ENCODE measurements at regions not wholly inside any gene's neighbourhood (a gene's known extent, or its start where the extent isn't known, plus 50 kb on each side); places are given as distances from the start of the nearest gene placed in this dataset.

GRCh38 chr2:159856760-159857159 is 58.8 kb upstream of the CD302 start:
- no peaks in the 10 kb centered on the region for H3K79me2 ChIP-seq (ENCODE audit: control insufficient read depth, insufficient read depth, low read length)
- intact Hi-C loops (cut with micrococcal nuclease): no loop called here
- no peaks in the 10 kb centered on the region for H3K9me3 ChIP-seq (ENCODE audit: control extremely low read depth in 1 of 3, control insufficient read depth in 2 of 3, insufficient read depth in 1 of 3, low read length in 2 of 3)
- ChIA-PET CTCF (interaction anchor here (1.6 kb wide), 1 partner anchor 65 kb away, joined by 3 read pairs; no protein-coding TSS in a partner anchor), POLR2A (no interaction called here)
- Mint-ChIP-seq H3K4me3 (no peak overlapping the region), H3K9me3 (ENCODE audit: insufficient read depth) (no peaks in the 10 kb centered on the region), H3K4me1 (peaks cover 3% of the 10 kb centered on the region), H3K27me3 (no peaks in the 10 kb centered on the region), H3K27ac (no peak overlapping the region)
- no peak for DNase-seq
- H2AFZ ChIP-seq (ENCODE audit: insufficient read depth, low read depth, low read length, poor library complexity, severe bottlenecking): no peak overlapping the region
- no peaks in the 10 kb centered on the region for H3K4me1 ChIP-seq (ENCODE audit: control insufficient read depth in 2 of 2, insufficient read depth in 2 of 2, low read length in 2 of 2)
- no peak overlapping the region for H3K4me3 ChIP-seq (ENCODE audit: control extremely low read depth in 1 of 5, extremely low read depth in 1 of 5, insufficient read depth in 1 of 5, low read depth in 2 of 5, low read length in 4 of 5)
- ATAC-seq (ENCODE audit: low read depth): no peak
- H3K27ac ChIP-seq (ENCODE audit: low read length in 2 of 2): no peak overlapping the region
- no peaks in the 10 kb centered on the region for H3K27me3 ChIP-seq (replicated peaks in 1 of 4; ENCODE audit: control extremely low read depth in 1 of 4, control insufficient read depth in 3 of 4, insufficient read depth in 4 of 4, low read length in 3 of 4)
- H4K20me1 ChIP-seq (ENCODE audit: control insufficient read depth, insufficient read depth, low read length, poor library complexity, severe bottlenecking): no peaks in the 10 kb centered on the region
- no peak for TF ChIP-seq EZH2 (IDR thresholded peaks at IDR 0.05; ENCODE audit: borderline replicate concordance, insufficient read depth, low read depth, low read length, poor library complexity, severe bottlenecking)
- H3K9ac ChIP-seq (ENCODE audit: low read length): no peak overlapping the region
- H3K4me2 ChIP-seq (replicated peaks; ENCODE audit: low read depth, low read length, poor library complexity, severe bottlenecking): no peak overlapping the region
- WGBS (ENCODE audit: insufficient coverage): no CpG with 5 or more reads among the region's 2 CpGs
- peaks cover 27 to 51% of the 10 kb centered on the region in 2 experiments for H3K36me3 ChIP-seq (replicated peaks in 1 of 2; ENCODE audit: control extremely low read depth in 1 of 2, control insufficient read depth in 1 of 2, extremely low read depth in 1 of 2, insufficient read depth in 2 of 2, low read length in 1 of 2)

GRCh38 chr2:159855557-159856061 is 57.6 kb upstream of the CD302 start:
- ChIA-PET POLR2A (no interaction called here), CTCF (interaction anchor here (1.6 kb wide), 1 partner anchor 66 kb away, joined by 3 read pairs; no protein-coding TSS in a partner anchor)
- no peak overlapping the region for H2AFZ ChIP-seq (ENCODE audit: insufficient read depth, low read depth, low read length, poor library complexity, severe bottlenecking)
- H4K20me1 ChIP-seq (ENCODE audit: control insufficient read depth, insufficient read depth, low read length, poor library complexity, severe bottlenecking): no peaks in the 10 kb centered on the region
- H3K4me2 ChIP-seq (replicated peaks; ENCODE audit: low read depth, low read length, poor library complexity, severe bottlenecking): no peak overlapping the region
- intact Hi-C loops (cut with micrococcal nuclease): no loop called here
- no peak overlapping the region for H3K9ac ChIP-seq (ENCODE audit: low read length)
- no peak overlapping the region for H3K27ac ChIP-seq (ENCODE audit: low read length in 2 of 2)
- H3K79me2 ChIP-seq (ENCODE audit: control insufficient read depth, insufficient read depth, low read length): no peaks in the 10 kb centered on the region
- WGBS (ENCODE audit: insufficient coverage): 94% methylated on average over 3 of the region's 5 CpGs
- Mint-ChIP-seq H3K27ac (no peak overlapping the region), H3K27me3 (no peaks in the 10 kb centered on the region), H3K4me1 (peaks cover 3% of the 10 kb centered on the region), H3K4me3 (no peak overlapping the region), H3K9me3 (ENCODE audit: insufficient read depth) (no peaks in the 10 kb centered on the region)
- H3K27me3 ChIP-seq (replicated peaks in 1 of 4; ENCODE audit: control extremely low read depth in 1 of 4, control insufficient read depth in 3 of 4, insufficient read depth in 4 of 4, low read length in 3 of 4): no peaks in the 10 kb centered on the region
- no peak overlapping the region for H3K4me3 ChIP-seq (ENCODE audit: control extremely low read depth in 1 of 5, extremely low read depth in 1 of 5, insufficient read depth in 1 of 5, low read depth in 2 of 5, low read length in 4 of 5)
- ATAC-seq (ENCODE audit: low read depth): no peak
- peaks cover 25 to 59% of the 10 kb centered on the region in 2 experiments for H3K36me3 ChIP-seq (replicated peaks in 1 of 2; ENCODE audit: control extremely low read depth in 1 of 2, control insufficient read depth in 1 of 2, extremely low read depth in 1 of 2, insufficient read depth in 2 of 2, low read length in 1 of 2)
- DNase-seq: no peak
- TF ChIP-seq CTCF (IDR thresholded peaks at IDR 0.05): no peak
- H3K4me1 ChIP-seq (ENCODE audit: control insufficient read depth in 2 of 2, insufficient read depth in 2 of 2, low read length in 2 of 2): no peaks in the 10 kb centered on the region
- no peaks in the 10 kb centered on the region for H3K9me3 ChIP-seq (ENCODE audit: control extremely low read depth in 1 of 3, control insufficient read depth in 2 of 3, insufficient read depth in 1 of 3, low read length in 2 of 3)

Data from B cell (primary cell).